ENCODE measurements at regions not wholly inside any gene's neighbourhood (a gene's known extent, or its start where the extent isn't known, plus 50 kb on each side); places are given as distances from the start of the nearest gene placed in this dataset.

DNA sequence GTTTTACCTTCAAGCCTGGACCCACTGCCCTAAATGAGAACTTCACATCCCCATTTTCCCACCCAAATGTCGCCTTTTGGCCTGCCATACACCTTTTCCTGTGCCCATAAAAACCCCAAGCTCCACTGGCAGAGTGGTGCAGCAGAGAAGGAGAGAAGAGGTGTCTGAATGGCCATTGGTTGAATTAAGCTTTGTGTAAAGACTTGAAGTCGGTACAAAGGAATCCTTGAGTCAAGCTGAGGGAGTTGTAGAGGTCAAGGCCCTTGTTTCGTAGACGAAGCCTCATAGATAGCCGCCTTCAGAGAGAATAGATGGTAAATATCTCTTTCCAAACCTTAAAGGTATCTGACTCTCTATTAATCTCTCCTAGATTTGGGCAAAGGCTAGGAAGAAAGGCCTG is 1479.2 kb upstream of the PRR20A start:
- TF ChIP-seq, protein P1, sequence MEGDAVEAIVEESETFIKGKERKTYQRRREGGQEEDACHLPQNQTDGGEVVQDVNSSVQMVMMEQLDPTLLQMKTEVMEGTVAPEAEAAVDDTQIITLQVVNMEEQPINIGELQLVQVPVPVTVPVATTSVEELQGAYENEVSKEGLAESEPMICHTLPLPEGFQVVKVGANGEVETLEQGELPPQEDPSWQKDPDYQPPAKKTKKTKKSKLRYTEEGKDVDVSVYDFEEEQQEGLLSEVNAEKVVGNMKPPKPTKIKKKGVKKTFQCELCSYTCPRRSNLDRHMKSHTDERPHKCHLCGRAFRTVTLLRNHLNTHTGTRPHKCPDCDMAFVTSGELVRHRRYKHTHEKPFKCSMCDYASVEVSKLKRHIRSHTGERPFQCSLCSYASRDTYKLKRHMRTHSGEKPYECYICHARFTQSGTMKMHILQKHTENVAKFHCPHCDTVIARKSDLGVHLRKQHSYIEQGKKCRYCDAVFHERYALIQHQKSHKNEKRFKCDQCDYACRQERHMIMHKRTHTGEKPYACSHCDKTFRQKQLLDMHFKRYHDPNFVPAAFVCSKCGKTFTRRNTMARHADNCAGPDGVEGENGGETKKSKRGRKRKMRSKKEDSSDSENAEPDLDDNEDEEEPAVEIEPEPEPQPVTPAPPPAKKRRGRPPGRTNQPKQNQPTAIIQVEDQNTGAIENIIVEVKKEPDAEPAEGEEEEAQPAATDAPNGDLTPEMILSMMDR (IDR thresholded peaks at IDR 0.05), result no peak
- TF ChIP-seq POLR2A (IDR thresholded peaks at IDR 0.05), result no peak

Measured in thyroid gland (tissue), 4 donors.